GM21825 (cell line): ENCODE measurements at regions not wholly inside any gene's neighbourhood (a gene's known extent, or its start where the extent isn't known, plus 50 kb on each side); places are given as distances from the start of the nearest gene placed in this dataset.

ENCODE experiments used
- ATAC-seq: cut with Tn5 transposase; IDR thresholded peaks from one replicate; pipeline ENCODE4 v1.9.1; 2021; ENCODE audit warnings: mild to moderate bottlenecking, moderate library complexity; ENCODE audit not compliant: unreplicated experiment

DNA sequence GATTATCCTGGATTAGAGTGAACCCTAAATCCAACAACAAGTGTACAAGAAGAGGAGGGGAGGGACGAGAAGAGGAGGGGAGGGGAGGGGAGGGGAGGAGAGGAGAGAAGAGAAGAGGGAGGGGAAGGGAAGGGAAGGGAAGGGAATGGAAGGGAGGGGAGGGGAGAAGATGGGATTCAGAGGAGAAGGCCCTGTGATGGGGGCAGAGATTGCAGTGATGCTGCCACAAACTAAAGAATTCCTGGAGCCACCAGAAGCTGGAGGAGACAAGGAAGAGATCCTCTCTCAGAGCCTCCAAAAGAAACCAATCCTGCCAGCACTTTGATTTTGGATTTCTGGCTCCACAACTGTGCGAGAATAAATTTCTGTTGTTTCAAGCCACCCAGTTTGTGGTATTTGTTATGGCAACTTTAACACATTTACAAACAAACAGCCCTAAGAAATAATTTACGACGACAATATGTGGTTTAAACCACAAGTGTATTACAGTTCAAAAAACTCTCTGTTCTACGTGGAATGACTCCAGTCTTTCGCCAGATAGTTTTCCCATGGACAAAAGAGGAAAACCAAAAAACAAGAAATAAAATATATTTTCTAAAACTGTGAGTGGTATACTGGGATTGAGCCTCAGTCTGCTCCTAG, 235.4 kb downstream of the HDGFL1 start:
- ATAC-seq, result no peak

DNA sequence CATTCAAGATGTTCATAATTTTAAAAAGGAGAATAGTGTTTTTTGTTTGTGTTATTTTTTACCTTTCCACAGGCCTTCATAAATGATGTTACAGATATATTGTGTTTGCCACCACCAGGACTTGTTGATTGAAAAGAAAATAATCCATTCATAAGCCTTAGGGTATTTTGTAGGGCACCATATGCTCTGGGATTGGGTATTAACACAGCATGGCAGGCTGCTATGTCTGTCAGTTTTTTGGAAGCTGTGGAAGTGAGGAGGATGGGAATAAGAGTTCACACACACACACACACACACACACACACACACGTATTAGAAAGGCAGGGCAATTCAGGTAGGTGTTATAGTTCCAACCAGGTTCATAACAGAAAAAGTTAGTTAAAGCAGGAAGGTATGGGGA, 237.9 kb downstream of the HDGFL1 start:
- ATAC-seq, result no peak

DNA sequence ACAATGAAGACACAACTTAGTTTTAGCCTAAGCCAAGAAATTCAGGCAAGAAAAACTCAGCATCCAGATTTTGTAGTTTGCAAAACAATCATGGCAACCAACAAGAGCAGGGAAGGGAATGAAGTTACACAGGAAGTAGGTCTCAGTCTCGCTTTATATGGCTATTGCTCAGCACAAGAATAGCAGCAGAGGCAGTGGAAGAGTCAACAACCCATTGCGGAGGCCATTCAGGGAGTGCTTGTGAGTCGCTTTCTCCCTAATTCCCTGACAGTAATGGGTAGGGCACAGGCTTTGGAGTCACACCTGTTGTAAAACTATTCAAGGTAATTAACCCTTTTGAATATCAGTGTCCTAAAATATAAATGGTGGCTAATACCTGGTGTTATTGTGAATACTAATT, 238.5 kb downstream of the HDGFL1 start:
- no peak for ATAC-seq

DNA sequence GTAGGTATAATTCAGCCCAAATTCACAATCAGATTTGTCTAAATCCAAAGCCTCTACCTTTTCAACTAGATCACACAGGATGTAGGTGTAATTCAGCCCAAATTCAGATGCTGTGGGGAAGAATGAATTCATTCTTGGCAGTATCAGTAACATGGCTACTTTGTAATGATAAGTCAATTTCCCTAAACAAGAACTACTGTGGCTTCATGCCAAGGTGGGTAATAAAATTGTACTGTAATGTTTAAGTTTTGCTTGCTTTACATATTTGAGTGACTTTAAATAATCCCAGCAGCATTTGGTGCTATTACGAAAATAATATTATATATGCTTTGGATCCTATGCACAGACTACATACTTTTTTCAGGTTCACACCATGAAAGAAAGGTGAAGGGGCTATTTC, 239.1 kb downstream of the HDGFL1 start:
- no peak for ATAC-seq

DNA sequence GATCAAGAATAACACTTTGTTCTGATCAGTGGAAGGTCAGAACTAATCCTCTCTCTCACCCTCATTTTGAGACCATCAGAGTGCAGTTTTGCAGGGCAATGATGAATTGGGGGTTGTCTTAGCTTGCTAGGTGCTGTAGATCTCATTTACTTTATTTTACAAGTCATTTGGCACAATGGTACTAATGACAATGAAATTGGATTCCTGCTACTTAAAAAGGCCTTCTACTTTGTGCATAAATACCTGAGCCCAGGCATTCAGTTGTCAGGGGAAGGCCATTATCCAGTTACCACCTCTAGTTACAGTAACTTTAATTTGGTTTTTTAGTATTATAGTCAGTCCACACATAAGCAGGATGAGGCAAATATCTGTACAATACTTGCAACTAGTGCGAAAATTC, 240.0 kb downstream of the HDGFL1 start:
- no peak for ATAC-seq

DNA sequence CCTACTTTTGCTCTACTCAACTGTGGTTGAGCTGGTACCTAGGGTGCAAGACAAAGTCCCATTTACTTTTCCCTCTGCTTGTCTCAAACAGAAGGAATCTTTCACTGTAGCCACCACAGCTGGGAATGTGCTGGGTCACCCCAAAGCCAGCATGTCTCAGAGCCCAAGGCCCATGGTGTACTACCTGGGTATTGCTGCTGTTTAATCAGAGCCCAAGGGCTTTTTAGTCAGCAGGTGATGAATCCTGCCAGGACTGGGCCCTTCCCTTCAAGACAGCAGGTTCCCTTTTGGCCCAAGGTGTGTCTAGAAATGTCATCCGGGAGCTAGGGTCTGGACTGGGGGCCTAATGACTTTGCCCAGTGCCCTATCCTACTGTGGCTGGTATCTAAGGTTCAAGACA, 249.8 kb downstream of the HDGFL1 start:
- no peak for ATAC-seq

DNA sequence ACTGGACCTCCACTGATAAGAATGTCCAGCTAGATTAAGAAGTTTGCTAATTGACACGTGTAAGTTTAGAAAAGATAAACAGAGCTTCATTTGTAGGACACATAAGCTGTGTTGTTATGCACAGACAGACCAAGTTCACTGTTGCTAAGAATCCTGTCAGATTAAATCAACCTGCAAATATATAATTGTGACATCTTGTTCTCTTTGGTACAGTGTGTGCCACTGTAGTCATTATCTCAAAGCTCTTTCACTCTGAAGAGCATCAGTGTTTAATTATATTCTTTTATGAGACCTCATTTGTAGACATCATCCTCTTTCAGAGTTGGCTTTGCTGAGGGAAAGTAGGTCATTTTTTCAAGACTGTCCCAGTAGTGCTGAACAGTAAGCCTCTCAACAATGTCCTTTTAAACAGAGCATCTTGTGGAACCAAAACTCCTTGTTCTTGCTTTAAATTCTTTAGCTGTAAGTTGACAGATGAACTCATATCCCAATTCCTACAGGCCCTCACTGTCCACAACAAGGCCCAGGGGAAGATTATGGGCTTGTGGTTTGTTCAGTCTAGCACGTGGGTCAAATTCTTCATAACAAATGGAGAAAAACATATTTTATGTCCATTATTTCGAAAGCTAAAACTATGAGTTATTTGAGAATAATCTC, 252.4 kb downstream of the HDGFL1 start:
- ATAC-seq, result no peak

DNA sequence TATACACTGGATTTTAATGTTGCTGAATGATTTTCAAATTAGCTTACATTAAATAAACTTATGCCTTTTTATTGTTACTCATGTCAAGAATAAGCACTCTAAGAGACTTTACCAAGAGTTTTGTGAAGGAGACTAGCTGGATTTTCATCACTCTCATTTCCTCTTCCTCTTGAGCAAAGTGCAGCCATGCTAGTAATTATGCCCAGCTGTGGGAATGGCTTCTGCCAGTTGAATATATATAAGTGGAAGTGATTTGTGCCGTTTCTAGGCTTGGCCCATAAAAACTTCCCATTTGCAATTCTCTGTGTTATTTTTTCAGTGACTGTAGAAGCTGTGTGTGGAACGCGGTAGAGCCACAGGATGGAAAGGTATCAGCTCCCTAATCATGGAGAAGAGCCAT, 255.8 kb downstream of the HDGFL1 start:
- no peak for ATAC-seq

DNA sequence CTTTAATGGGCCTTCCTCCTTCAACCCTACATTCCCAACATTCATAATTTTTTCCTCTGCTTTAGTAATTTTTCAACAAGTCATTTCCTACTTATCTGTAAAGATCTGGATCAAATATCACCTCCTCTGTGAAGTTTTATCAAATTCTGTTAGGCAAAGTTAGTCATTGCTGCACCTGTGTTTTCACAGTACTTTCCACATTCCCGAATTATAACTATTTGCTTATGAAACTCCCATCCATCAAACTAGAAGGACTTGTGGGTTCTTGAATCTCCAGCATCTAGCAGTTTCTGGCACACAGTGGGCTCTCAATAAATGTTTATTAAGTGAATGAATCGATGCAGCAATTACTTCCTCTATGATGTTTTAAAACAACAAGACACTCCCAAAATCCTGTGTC, 257.6 kb downstream of the HDGFL1 start:
- no peak for ATAC-seq

DNA sequence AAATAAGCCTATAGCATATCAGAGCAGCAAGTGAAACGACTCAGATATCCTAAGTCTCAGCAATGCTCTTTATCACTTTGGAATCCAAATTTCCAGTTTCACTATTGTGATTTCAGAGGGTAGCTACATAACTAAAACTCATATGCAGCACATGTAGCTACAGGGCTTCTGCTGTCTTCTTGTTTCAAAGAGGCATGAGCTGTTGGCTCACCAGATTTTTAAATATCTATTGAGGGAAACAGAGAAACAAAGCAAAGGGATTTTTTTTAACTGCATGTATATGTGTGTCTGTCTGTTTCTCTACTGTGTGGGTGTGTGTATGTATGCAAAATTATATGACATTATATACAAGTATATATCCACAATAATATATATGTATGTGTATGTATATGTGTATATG, 258.4 kb downstream of the HDGFL1 start:
- ATAC-seq, result no peak

DNA sequence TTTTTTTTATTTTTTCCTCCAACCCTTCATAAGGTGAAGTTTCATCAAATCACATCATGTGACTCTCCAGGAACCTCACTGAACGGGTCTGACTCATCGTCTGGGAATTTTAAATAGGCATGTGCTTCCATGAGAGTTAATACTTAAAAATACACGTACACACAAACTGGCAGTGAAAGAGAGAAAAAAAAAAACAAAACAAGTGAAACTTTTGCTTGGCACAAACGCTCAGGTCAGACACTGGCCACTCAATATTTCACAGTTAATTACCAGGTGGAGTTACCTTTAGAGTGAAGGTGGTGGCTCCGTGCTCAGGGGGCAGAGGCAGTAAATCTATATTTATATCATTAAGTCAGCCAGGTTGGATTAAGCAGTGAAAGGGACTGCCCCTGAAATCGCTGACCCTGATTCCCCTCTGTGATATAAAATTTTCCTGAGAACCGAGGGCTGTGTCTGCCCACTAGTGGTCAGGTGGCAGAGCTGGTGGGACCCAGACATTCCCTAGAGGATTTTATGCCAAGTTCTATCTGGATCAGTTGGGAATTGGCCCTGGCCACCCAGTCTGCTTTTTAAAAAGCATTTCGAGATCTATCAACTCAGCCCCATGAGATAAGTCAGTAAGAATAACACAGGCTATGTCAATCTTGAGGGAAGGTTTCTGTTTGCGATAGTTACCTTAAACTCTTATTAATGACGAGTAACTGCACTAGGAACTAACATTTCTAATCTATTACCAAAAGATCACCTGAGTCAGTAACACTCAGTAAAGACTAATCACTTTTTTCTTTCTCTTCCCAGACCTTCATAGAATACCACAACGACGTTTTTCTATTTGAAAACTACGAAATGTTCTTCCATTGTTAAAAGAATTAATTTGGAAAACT, 259.1 kb downstream of the HDGFL1 start:
- no peak for ATAC-seq

DNA sequence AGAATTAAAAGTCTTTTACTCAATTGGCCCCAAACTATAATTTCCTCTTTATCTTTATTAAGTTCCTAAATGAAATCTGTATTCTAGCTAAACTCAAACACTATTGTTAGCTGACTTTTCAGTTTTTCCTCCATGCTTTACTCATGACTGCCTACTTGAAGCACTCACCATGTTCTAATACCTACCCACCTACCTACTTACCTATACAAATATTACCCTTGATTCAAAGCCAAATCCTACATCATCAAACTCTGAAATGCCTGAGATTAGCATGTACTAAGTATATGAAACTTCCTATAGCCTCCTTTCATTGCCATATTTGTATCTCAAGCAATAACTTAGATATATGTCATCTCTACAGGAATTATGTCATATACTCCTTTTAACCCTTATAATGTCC, 259.7 kb downstream of the HDGFL1 start:
- ATAC-seq, result no peak

DNA sequence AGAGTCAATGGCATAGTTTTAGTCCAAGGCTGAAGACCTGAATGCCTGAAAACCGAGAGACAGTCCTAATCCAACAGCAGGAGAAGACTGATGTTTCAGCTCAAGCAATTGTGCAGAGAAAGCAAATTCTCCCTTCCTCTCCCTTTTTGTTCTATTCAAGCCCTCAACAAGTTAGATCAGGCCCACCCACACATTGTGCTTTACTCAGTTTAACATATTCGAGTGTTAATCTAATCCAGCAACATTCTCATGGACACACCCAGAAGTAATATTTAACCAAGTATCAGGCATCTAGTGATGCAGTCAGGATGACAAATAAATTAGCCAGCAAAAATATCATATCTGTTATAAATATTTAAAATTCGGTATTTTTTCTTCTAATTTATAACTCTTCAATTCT, 261.1 kb downstream of the HDGFL1 start:
- no peak for ATAC-seq

DNA sequence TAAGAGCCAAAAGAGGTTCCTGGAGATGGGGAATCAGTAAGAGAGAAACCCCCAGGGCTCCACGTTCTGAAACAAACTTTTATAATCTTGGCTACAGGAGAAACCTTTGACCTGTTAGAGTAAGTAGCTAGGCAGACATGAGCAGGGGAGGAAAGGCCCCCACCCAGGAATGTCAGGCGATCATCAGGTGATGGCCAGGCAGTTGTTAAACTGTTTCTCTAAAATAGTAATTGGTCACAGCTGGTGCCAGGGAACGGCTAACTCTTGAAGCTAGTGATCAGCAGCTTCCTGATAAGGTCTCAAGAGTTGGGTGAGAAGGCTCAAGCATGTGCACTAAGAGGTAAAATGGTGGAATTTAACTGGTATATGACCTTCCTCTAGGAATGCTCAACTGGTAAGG, 263.8 kb downstream of the HDGFL1 start:
- ATAC-seq, result no peak

DNA sequence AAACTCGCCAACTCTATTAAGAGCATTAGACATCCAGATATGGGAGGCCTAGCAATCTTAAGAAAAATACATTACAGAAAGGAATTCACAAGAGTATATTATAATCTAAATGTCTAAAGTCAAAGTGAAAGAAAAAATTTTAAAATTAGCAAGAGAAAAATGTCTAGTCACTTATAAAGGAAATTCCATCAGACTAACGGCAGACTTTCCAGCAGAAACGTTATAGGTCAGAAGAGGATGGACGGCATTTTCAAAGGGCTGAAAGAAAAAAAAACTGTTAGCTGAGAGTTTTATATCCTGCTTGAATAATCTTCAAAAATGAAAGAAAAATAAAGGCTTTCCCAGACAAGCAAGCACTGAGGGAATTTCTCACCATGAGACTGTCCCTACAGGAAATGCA, 269.0 kb downstream of the HDGFL1 start:
- no peak for ATAC-seq

DNA sequence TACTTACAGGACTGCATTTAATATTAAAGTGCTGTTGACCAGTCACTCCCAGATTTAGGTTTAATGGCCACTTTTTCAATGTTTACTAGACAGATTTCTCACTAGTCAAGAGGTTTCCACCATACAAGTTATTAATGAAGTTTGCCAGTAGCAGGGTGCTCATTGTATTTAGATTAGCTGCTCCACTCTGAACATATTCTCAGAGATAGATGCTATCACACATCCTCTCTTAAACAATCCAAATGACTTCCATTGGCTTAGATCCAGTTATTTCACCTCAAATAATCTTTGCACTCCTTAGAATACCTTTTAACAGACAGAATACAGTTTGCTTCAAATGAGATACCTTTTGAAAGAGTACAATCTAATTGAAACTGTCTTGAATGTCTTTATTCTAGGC, 276.1 kb downstream of the HDGFL1 start:
- ATAC-seq, result no peak

DNA sequence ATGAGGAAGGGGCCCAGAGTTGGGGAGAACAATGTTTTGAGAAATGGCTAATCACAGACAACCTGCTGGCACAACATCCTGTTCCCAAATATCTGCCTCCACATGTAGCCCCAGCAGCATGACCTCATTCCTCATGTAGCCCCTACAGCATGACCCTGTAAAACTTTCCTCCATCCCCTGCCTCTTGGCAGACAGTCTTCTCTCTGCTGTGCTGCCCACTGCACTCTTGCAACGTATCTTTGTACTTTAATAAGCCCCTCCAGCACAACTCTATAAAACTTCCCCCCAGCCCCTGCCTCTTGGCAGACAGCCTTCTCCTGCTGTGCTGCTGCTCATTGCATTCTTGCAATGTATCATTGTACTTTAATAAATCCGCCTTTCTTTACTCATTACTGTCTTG, 278.8 kb downstream of the HDGFL1 start:
- no peak for ATAC-seq

DNA sequence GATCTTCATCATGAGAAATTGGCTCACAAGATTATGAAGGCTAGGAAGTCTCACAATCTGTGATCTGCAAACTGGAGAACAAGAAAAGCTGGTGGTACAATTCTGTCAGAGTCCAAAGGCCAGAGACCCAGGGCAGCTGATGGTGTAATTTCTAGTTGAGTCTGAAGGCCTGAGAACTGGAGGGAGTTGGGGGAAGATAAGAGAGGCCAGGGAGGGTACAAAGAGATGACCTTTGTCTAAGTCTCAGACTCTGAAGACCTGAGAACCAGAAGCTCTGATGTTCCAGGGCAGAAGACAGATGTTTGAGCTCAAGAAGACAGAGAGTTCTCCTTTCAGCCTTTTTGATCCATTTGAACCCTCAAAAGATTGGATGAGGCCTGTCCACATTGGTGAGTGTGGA, 280.6 kb downstream of the HDGFL1 start:
- ATAC-seq, result no peak

DNA sequence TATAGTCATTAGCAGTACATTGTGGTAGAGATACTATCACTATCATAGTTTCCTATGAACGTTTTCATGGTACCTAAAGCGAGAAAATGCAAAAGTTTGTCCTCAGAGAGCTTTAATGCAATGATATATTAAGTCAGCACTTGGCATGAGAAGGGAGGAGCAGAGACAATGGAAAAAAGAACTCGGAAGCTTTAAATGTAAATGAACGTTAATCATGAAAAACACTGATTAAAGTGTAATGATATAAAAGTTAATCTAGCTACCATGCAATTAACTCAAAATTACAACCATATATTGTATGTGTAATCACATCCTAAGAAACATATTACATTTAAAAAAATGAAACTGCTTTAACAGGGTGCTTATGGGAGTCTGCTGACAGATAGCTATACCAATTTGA, 282.7 kb downstream of the HDGFL1 start:
- ATAC-seq, result no peak

DNA sequence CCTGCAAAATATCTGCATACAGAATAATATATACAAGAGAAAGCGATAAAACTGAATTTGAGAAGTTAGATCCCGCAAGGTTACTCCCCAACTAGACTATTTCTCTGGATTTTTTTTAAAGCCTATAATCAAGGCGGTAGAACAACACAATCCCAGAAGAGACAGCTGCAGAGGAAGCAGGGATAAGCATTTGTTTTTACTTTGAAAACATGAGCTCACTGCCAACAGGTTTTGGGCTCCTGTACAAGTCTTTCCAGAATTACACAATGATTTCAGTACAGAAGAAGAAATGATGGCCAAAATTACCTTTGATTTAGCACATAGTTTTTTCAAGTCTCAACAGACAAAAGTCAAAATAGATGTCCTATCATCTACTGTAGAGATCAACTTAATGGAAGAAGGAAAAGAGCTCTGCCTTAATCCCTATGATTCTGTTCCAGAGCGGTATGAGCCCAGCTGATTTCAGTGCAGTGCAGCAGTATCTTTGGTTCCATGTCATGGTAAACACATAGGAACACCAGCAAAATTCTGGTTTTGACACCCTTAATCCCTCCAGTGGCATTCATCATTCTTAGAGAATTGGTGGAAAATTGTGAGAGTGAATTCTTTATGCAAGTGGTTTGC, 304.3 kb downstream of the HDGFL1 start:
- no peak for ATAC-seq

DNA sequence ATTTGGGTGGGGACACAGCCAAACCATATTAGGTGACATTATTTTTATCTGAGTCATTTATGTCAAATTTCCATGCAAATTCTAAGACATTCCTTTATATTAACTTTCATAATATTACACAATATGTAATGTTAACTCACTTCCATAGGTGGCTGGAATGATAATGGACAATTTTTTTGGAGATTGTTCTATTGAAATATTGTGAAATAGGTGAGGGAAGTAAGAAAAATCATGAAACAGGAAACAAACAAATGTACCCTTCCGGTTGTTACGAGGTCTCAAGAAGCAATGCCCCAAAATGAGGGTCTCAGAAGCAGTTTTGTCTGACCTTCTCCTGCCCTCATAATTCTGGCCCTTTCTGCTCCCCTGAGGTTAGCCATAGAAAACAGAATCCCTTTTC, 306.5 kb downstream of the HDGFL1 start:
- ATAC-seq, result no peak

DNA sequence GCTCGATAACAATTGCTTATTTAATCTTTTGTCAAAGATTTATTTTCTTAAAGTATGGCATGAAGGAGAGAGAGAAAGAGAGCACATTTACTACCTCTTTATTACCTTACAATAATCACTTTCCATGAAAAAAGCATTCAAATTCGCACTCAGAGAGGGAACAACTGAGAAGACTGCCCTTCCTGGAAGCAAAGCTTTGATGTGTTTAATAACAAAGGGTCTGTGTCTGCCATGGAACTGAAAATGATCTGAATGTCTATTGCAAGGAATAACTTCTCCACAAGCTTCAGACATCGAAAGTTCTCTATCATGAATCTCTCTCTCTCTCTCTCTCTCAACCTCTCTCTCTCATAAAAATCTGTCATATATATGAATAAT, 308.9 kb downstream of the HDGFL1 start:
- no peak for ATAC-seq
